GM10248 (cell line): ENCODE measurements at regions not wholly inside any gene's neighbourhood (a gene's known extent, or its start where the extent isn't known, plus 50 kb on each side); places are given as distances from the start of the nearest gene placed in this dataset.

ENCODE experiments used
- CTCF ChIA-PET: fragments of 300-600 bp; sonication (Branson Sonifier 250); formaldehyde crosslinking; extraction: SDS; loops from one replicate; lab custom pipeline; 2021; ENCODE audit warnings: antibody characterized with exemption; lab: Yijun Ruan, JAX
- POLR2A ChIA-PET: fragments of 350-650 bp; sonication (Branson Sonifier 250); formaldehyde crosslinking; extraction: SDS; loops from one replicate; lab custom pipeline; 2020; ENCODE audit warnings: antibody characterized with exemption; lab: Yijun Ruan, JAX
- DNase-seq: peaks from one replicate; pipeline ENCODE4 v3.0.0; 2012; ENCODE audit errors: extremely low spot score
- TF ChIP-seq, protein P1 (sequence below): IDR thresholded peaks from 2 replicates; pipeline ENCODE4 v1.5.1; 2012; ENCODE audit warnings: mild to moderate bottlenecking, low read depth; ENCODE audit errors: extremely low read depth, missing control alignments, control extremely low read depth

DNA sequence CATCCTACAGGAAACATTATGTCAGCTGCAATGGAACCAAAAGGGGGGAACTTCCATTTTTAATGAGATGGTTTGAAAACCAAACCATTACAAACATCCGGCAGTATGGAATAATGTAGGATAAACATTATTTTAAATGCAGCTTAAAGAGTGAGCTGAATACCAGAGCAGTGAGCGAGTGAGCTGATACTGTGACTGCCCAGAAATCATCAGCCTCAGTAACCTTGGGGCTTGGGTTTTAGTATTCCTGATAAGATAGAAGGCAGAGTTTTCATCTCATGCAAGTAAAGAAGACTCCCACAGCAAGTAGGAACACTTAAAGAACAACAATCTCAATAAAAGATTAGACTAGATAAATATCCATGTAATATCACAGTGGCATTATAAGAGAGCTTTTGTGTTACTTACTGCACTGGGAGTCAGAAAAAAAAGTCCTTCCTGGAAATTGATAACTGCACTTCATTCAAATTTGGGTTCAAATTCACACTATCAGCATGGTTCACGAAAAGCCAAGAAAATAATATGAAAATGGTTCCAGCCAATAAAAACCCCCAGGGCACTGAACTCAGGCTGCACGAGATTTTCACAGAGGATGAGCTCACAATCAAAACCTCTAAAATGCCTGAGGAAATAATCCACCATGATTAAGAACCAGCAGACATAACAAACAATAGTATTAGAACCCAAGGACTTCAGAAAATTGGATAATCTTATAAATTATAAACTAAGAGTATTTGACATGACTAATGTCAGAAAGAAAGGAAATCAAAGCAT lies 115.7 kb downstream of the MTPAP start:
- no peak for DNase-seq
- TF ChIP-seq, protein P1, sequence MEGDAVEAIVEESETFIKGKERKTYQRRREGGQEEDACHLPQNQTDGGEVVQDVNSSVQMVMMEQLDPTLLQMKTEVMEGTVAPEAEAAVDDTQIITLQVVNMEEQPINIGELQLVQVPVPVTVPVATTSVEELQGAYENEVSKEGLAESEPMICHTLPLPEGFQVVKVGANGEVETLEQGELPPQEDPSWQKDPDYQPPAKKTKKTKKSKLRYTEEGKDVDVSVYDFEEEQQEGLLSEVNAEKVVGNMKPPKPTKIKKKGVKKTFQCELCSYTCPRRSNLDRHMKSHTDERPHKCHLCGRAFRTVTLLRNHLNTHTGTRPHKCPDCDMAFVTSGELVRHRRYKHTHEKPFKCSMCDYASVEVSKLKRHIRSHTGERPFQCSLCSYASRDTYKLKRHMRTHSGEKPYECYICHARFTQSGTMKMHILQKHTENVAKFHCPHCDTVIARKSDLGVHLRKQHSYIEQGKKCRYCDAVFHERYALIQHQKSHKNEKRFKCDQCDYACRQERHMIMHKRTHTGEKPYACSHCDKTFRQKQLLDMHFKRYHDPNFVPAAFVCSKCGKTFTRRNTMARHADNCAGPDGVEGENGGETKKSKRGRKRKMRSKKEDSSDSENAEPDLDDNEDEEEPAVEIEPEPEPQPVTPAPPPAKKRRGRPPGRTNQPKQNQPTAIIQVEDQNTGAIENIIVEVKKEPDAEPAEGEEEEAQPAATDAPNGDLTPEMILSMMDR = no peak
- POLR2A ChIA-PET = no interaction called here
- CTCF ChIA-PET = interaction anchor here (1.1 to 2.1 kb wide), 3 partner anchors 13 to 235 kb away, joined by 3 to 5 read pairs (median 5); no protein-coding TSS in a partner anchor

DNA sequence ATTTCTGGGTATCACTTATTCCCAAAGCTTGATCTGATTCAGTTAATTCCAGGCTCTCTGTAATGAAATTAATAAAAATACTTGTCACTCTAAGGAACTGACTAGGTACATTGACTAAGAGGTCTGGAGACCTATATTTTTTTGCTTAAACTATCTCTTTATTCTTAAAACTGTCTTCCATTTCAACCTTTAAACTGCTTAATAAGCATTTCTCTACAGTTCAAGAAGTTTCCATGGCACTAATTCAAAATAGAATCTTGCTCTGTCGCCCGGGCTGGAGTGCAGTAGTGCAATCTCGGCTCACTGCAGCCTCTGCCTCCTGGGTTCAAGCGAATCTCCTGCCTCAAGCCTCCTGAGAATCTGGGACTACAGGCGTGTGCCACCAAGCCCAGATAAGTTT lies 117.4 kb downstream of the MTPAP start:
- CTCF ChIA-PET = interaction anchor here (1.4 to 1.5 kb wide), 2 partner anchors 10 to 95 kb away, joined by 3 to 7 read pairs; no protein-coding TSS in a partner anchor
- TF ChIP-seq, protein P1 = no peak
- DNase-seq = no peak
- POLR2A ChIA-PET = no interaction called here

DNA sequence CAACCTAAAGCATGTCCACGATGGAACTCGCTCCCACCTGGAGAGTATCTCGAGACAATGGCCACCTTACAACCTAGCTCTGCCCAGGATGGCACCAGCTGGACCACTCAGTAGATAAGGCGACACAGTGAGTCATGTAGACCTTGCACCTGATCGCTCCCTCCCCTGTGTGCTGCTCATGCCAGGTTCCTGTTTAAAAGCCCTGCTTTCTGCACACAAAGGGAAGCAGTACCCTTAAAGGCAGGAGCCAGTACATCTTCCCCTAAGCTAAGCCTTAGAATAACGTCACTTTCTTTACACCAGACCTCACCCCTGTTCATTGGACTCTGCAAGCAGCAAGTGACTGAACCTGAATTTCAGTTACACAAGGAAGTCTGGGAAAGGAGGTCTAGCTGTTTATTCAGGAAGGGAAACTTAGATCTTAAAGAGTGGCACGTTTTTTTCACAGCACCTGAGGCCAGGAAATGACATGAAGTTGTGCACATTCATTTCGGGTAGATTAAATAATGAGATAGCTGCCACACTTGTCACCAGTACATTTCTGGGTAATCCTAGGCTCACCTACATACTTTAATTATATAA lies 117.9 kb downstream of the MTPAP start:
- CTCF ChIA-PET = interaction anchor here (1.0 to 1.5 kb wide), 3 partner anchors 10 to 95 kb away, joined by 3 to 7 read pairs (median 3); no protein-coding TSS in a partner anchor

DNA sequence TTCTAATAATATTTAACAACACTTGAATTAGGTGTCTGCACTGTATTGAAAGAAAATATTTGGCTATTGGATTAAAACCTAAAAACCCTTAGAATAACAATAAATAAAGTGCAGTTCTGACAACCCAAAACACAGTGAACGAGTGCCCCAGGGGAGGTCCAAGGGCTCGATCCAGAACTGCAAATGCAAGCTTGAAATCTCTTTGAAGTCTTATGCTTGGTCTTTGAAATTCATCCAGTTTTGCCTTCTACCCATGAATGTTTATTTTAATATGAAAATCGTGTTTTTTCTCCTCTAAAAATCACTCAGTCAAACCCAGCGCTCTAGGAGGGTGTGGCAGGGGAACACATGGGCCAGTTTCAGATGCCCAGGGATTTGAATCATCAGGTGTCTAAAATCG lies 119.5 kb downstream of the MTPAP start:
- CTCF ChIA-PET = no interaction called here
- TF ChIP-seq, protein P1 = no peak
- POLR2A ChIA-PET = interaction anchor here (0.6 kb wide), 1 partner anchor 419 kb away, joined by 4 read pairs; no protein-coding TSS in a partner anchor
- DNase-seq = no peak

More for the DNA sequence above, 117.9 kb downstream of the MTPAP start:
- POLR2A ChIA-PET = no interaction called here
- TF ChIP-seq, protein P1 = no peak
- no peak for DNase-seq

DNA sequence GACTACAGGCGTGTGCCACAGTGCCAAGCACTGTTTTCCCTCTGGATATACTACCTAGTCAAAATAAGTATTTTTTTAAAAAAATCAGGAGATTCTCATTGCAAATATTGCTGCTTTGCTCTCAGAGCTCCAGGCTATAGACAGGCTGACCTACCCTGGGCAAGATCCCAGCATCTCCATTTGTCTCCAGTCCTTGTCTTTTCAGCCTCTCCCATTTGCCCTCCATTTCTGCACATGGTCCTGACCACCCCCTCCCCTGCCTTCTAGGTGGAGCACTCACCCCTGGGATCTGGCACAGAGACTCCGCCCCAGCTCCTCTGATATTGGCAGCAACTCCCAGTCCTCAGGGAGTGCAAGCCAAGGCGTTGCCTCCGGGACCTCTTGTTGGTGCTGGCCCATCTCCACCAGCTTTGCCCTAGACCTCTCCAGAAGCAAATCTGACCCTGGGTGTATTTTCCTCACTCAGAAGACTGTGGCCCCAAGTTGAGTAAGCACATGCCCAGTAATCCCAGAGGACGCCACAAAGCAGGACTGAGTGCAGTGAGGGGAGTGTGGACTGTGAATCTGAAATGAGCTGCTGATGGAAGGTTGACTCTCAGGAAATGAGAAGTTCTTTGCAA lies 120.6 kb downstream of the MTPAP start:
- CTCF ChIA-PET = interaction anchor here (1.3 kb wide), 1 partner anchor 12 kb away, joined by 4 read pairs; no protein-coding TSS in a partner anchor
- TF ChIP-seq, protein P1 = no peak
- POLR2A ChIA-PET = no interaction called here
- no peak for DNase-seq

DNA sequence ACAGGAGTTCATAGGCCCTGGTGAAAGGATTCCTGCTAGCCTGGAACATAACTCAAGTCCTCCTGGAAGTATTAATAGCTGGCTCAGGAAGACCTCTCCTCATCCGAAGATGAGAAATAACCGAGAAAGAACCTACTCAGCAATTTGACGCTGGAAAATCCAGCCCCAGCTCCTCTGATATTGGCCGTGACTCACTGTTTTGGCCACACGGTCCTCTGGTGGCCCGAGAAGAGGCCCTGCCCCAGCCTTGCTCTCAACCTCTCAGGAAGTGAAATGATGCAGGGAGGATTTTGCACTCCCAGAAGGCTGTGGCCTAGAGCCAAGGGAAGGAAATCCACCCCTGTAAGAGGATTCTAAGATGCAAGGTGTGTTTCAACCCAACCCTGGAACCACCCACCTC lies 121.6 kb downstream of the MTPAP start:
- CTCF ChIA-PET = no interaction called here

More for the DNA sequence above, 121.6 kb downstream of the MTPAP start:
- DNase-seq = no peak
- TF ChIP-seq, protein P1 = no peak
- POLR2A ChIA-PET = no interaction called here
